Ovary (tissue), 7 donors: ENCODE measurements at regions not wholly inside any gene's neighbourhood (a gene's known extent, or its start where the extent isn't known, plus 50 kb on each side); places are given as distances from the start of the nearest gene placed in this dataset.

Experiments used
- DNase-seq, 5 donors: peaks; one replicate each; pipeline ENCODE4 v3.0.0-alpha.2; 2019 to 2020
- H3K27ac ChIP-seq, 2 donors: fragments of 200-600 bp; one replicate each; pipeline versions ENCODE4 v1.5.1 to v1.8.0; 2019 to 2022
- H3K27me3 ChIP-seq: fragments of 200-600 bp; one replicate; pipeline ENCODE4 v1.8.0; 2022
- H3K36me3 ChIP-seq: fragments of 200-600 bp; sonication (generic); one replicate; pipeline ENCODE4 v1.5.1; 2019
- H3K4me1 ChIP-seq: one replicate; pipeline ENCODE4 v1.8.1; 2013; ENCODE audit warnings: mild to moderate bottlenecking, moderate library complexity; ENCODE audit not compliant: insufficient read depth
- H3K4me3 ChIP-seq: fragments of 200-600 bp; sonication (generic); one replicate; pipeline ENCODE4 v1.5.1; 2017
- H3K9me3 ChIP-seq, 2 donors: fragments of 200-600 bp in 1 of 2; sonication (generic) in 1 of 2; one replicate each; pipeline versions ENCODE4 v1.5.1 to v1.8.1; 2013 to 2019; ENCODE audit warnings: mild to moderate bottlenecking in 1 of 2, moderate library complexity in 1 of 2
- EP300 ChIP-seq: sonication (generic); formaldehyde crosslinking; IDR thresholded peaks from one replicate; pipeline ENCODE4 v1.6.1; 2017; ENCODE audit warnings: antibody characterized with exemption
- POLR2A ChIP-seq: fragments of 450-650 bp; IDR thresholded peaks from one replicate; pipeline ENCODE4 v1.6.1; 2017; ENCODE audit warnings: antibody characterized with exemption, mild to moderate bottlenecking, moderate library complexity
- WGBS, 3 donors: extraction: QIAGEN DNeasy Blood & Tissue Kit in 1 of 3; methylation state at CpG; one replicate each; pipeline versions ENCODE4 v1.1.5 to v1.1.7; 2013 to 2017; 5-methylcytosine and 5-hydroxymethylcytosine counted together
- intact Hi-C, 4 donors: fragments of 100-400 bp; cut with DNase I; formaldehyde crosslinking; loops; one replicate each; pipeline versions ENCODE4 v1.11.0 to v1.15.1; 2022 to 2023
- TF ChIP-seq, protein P1 (sequence below), 3 donors: fragments of 450-650 bp in 2 of 3; fragments of 200-600 bp in 1 of 3; IDR thresholded peaks; one replicate each; pipeline versions ENCODE4 v1.5.1 to v1.8.0; 2016 to 2022; ENCODE audit warnings: antibody characterized with exemption in 3 of 3, mild to moderate bottlenecking in 1 of 3
- donor health status: DM: no; HTN: no; CAD: no; lungs with moderate emphysema.
- donor health status: DM: no; HTN: no; CAD: no.
- donor health status: Bipolar disorder and iron deficiency.
- donor health status: DM: no; HTN: no; CAD: no.
- donor health status: DM: yes; HTN: yes; CAD: no.

DNA sequence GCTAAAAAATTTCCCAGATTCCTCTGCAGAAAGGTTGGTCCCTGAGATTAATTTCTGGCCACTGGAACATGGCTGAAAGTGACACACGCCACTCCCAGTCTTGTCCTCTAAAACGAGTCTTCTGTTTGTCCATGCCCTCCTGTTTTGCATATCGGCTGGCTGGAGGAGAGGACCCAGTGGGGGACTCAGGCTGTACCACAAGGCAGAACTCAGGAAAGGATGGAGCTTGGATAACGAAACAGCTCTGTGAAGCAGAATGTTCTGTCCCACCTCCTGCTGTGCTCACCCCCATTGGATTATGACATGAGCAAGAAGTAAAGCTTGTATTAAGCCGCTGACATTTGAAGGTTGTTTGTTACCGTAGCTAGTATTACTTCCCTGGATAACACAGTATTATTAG, 856.2 kb downstream of the BCL11B start:
- no peak for DNase-seq
- no peaks in the 10 kb centered on the region for H3K9me3 ChIP-seq
- no peaks in the 10 kb centered on the region for H3K4me1 ChIP-seq
- H3K27me3 ChIP-seq, result no peaks in the 10 kb centered on the region
- TF ChIP-seq, protein P1, sequence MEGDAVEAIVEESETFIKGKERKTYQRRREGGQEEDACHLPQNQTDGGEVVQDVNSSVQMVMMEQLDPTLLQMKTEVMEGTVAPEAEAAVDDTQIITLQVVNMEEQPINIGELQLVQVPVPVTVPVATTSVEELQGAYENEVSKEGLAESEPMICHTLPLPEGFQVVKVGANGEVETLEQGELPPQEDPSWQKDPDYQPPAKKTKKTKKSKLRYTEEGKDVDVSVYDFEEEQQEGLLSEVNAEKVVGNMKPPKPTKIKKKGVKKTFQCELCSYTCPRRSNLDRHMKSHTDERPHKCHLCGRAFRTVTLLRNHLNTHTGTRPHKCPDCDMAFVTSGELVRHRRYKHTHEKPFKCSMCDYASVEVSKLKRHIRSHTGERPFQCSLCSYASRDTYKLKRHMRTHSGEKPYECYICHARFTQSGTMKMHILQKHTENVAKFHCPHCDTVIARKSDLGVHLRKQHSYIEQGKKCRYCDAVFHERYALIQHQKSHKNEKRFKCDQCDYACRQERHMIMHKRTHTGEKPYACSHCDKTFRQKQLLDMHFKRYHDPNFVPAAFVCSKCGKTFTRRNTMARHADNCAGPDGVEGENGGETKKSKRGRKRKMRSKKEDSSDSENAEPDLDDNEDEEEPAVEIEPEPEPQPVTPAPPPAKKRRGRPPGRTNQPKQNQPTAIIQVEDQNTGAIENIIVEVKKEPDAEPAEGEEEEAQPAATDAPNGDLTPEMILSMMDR (IDR thresholded peaks at IDR 0.05), result no peak
- TF ChIP-seq EP300 (no peak), POLR2A (no peak)
- no peak overlapping the region for H3K4me3 ChIP-seq
- no peaks in the 10 kb centered on the region for H3K36me3 ChIP-seq
- no peak overlapping the region for H3K27ac ChIP-seq
- WGBS, 3 donors, result 68 to 83% (median 82%) methylated on average over 6 of the region's 6 CpGs
- intact Hi-C loops, result no loop called here

DNA sequence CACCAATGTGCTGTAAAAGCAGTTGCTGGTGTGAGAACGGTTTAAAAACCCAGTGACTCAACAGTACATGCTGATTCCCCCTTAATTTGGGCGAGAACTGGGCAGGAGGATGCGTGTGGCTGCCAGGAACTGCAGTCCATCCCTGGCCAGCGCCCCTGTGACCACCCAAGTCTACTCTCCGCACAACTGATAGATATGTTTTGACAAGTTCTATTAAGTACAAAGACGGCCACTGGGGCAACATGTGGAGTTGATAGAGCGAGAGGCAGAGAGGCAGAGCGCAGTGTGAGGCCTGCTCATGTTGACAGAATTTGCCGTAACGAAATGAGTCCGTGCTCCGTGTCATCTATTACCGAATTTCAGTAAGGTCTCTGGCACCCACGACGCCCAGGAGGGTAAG, 855.0 kb downstream of the BCL11B start:
- no peak for DNase-seq
- H3K9me3 ChIP-seq, result no peaks in the 10 kb centered on the region
- H3K36me3 ChIP-seq, result no peaks in the 10 kb centered on the region
- TF ChIP-seq POLR2A (no peak), EP300 (no peak)
- TF ChIP-seq, protein P1 (IDR thresholded peaks at IDR 0.05), result no peak
- no peaks in the 10 kb centered on the region for H3K27me3 ChIP-seq
- H3K4me1 ChIP-seq, result no peaks in the 10 kb centered on the region
- no peak overlapping the region for H3K27ac ChIP-seq
- intact Hi-C loops, result no loop called here
- WGBS, 3 donors, result 83 to 89% (median 84%) methylated on average over 15 of the region's 15 CpGs
- H3K4me3 ChIP-seq, result no peak overlapping the region

DNA sequence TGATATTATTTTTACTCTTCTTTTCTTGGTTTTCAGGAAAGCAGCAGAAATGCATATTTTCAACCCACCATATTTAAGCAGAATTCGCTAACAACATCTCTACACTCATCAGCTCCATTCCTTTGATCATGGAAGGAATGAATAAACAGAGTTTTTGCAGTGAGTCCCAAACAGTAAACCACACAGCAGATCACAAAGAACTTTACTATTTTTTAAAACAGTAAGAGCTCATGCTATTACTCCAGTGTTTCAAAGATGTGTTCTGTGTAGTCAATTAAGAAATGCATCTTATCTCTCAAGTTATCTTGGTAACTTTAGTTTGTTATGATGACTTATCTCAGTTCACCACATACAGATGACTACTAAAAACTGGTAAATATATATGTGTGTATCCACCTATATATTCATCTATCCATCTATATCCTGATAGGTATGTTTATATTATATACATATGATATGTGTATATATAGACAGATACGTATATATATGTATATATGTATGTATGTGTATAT, 843.5 kb downstream of the BCL11B start:
- H3K4me3 ChIP-seq, result no peak overlapping the region
- H3K9me3 ChIP-seq, result no peaks in the 10 kb centered on the region
- no peak for TF ChIP-seq POLR2A
- intact Hi-C loops, result no loop called here
- no peaks in the 10 kb centered on the region for H3K36me3 ChIP-seq
- no peaks in the 10 kb centered on the region for H3K27me3 ChIP-seq
- H3K4me1 ChIP-seq, result no peaks in the 10 kb centered on the region
- no peak overlapping the region for H3K27ac ChIP-seq
- DNase-seq, result no peak
- 56 to 85% (median 79%) methylated on average over 2 of the region's 2 CpGs for WGBS, 3 donors

DNA sequence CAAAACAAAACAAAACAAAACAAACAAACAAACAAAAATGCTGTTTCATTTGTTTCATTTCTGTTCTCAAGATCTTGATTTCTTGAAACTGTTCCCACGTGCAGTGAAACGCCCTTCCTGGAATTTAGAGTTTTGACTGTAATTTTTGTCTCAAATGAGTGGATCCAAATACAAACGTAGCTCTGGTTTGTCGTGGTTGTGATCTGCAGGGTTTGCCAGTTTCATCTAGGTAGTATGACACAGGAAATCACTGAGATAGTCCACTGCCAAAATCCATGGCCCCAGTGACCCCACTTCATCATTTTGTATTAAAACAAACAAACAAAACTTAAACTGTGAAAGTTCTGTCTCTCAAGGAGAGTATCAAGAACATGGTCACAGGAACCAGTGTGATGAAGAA, 838.6 kb downstream of the BCL11B start:
- Histone ChIP-seq H3K27ac (no peak overlapping the region), H3K4me3 (no peak overlapping the region), H3K27me3 (no peaks in the 10 kb centered on the region), H3K36me3 (no peaks in the 10 kb centered on the region), H3K9me3 (no peaks in the 10 kb centered on the region), H3K4me1 (no peaks in the 10 kb centered on the region)
- TF ChIP-seq, protein P1 (IDR thresholded peaks at IDR 0.05), result no peak
- TF ChIP-seq POLR2A (no peak), EP300 (no peak)
- DNase-seq, result no peak
- WGBS, 3 donors, result 61 to 68% (median 66%) methylated on average over 4 of the region's 4 CpGs
- intact Hi-C loops, result no loop called here

DNA sequence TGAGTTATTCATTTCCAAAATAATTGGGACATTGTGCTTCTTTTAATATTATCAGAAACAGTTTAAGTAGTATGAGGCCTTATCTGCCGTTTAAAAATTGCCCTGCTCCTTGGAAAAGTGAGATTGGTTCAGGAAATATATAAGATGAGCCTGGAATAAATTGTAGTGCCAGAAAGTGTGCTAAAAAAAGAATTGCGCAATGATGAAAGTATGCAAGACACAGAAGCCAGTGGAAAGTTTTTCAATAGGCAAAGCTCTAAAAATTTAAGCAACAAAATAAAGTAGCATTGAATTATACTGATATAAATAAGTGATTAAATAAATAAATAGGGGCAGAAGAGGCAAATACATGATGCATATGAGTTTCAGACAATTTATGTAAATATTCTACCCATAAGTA, 834.9 kb downstream of the BCL11B start:
- intact Hi-C loops, result no loop called here
- Histone ChIP-seq H3K27ac (no peak overlapping the region), H3K27me3 (no peaks in the 10 kb centered on the region), H3K36me3 (no peaks in the 10 kb centered on the region), H3K4me3 (no peak overlapping the region), H3K9me3 (no peaks in the 10 kb centered on the region), H3K4me1 (no peaks in the 10 kb centered on the region)
- TF ChIP-seq POLR2A (no peak), EP300 (no peak)
- TF ChIP-seq, protein P1 (IDR thresholded peaks at IDR 0.05), result no peak
- 80 to 87% (median 82%) methylated on average over 2 of the region's 2 CpGs for WGBS, 3 donors
- no peak for DNase-seq
